ENCODE measurements at regions not wholly inside any gene's neighbourhood (a gene's known extent, or its start where the extent isn't known, plus 50 kb on each side); places are given as distances from the start of the nearest gene placed in this dataset.

DNA sequence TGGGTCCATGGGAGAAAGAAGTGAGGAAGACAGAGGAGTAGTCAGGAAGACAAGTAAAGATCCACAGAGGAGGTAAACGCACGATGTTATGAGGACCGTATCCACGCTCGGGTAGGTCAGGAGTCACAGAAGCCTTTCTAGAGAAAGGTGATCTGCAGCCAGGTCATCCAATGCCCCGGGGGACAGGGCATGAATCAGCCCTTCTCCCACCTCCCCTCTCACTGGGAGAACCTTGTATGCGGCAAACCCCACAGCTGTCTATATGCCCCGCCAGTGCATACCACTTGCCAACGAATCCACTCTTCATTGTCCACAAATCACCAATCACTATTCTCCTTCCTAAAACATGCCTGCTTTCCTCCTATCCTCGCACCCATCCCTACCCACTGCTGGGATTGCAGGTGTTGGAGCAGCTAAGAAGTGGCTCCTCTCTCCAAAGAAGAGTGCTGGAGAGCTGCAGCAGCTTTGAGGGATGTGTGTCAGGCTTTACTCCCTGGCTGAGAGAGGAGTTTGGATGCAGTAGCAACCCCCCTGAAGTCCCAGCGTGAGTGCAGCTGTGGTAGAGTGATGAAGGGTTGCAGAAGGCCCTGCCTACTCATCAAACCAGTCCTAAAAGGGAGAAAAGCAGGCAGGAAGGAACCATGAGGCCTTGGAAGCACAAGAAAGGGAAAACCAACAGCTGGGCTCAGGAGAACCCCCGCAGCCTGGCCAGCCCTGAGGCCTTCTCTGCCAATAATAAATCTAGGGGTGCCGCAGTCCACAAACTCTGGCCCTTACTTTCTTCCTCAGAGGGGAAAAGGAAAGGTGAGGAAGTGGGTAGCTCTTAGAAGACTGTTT lies 102.2 kb upstream of the GADD45A start:
- TF ChIP-seq, protein P1, sequence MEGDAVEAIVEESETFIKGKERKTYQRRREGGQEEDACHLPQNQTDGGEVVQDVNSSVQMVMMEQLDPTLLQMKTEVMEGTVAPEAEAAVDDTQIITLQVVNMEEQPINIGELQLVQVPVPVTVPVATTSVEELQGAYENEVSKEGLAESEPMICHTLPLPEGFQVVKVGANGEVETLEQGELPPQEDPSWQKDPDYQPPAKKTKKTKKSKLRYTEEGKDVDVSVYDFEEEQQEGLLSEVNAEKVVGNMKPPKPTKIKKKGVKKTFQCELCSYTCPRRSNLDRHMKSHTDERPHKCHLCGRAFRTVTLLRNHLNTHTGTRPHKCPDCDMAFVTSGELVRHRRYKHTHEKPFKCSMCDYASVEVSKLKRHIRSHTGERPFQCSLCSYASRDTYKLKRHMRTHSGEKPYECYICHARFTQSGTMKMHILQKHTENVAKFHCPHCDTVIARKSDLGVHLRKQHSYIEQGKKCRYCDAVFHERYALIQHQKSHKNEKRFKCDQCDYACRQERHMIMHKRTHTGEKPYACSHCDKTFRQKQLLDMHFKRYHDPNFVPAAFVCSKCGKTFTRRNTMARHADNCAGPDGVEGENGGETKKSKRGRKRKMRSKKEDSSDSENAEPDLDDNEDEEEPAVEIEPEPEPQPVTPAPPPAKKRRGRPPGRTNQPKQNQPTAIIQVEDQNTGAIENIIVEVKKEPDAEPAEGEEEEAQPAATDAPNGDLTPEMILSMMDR (IDR thresholded peaks at IDR 0.05), result no peak
- TF ChIP-seq ZFX (IDR thresholded peaks at IDR 0.05; ENCODE audit: borderline replicate concordance), result no peak
